PC-9 (cell line): ENCODE measurements at regions not wholly inside any gene's neighbourhood (a gene's known extent, or its start where the extent isn't known, plus 50 kb on each side); places are given as distances from the start of the nearest gene placed in this dataset.

ENCODE experiments used
- BruUV-seq: library from RNA; stranded (reverse); fragments of 400-500 nt; replicated peaks from 2 replicates; lab custom pipeline; 2021; lab: Mats Ljungman, UMichigan
- CTCF ChIA-PET: fragments of 300-600 bp; sonication (Branson Sonifier 250); formaldehyde crosslinking; loops from one replicate; lab custom pipeline; 2022; ENCODE audit warnings: antibody characterized with exemption; lab: Charles Lee
- POLR2A ChIA-PET: fragments of 300-600 bp; sonication (Branson Sonifier 250); formaldehyde crosslinking; loops from one replicate; lab custom pipeline; 2022; ENCODE audit warnings: antibody characterized with exemption; ENCODE audit not compliant: unreplicated experiment; lab: Charles Lee
- DNase-seq, 2 experiments: peaks; one replicate each; pipeline versions ENCODE4 v3.0.0 to v3.0.0-alpha.2; 2015 to 2022; ENCODE audit warnings: mixed read lengths in 1 of 2
- H2AFZ ChIP-seq: fragments of 200-600 bp; sonication (generic); 2 replicates; pipeline ENCODE4 v1.8.1; 2017; ENCODE audit warnings: antibody characterized with exemption
- H3F3A ChIP-seq: fragments of 200-600 bp; sonication (generic); 2 replicates; pipeline ENCODE4 v1.8.1; 2017; ENCODE audit warnings: antibody characterized with exemption, mild to moderate bottlenecking, low read depth; ENCODE audit not compliant: insufficient read depth
- H3K27ac ChIP-seq: fragments of 200-600 bp; sonication (generic); 2 replicates; pipeline ENCODE4 v1.6.1; 2016; ENCODE audit warnings: mixed run types
- H3K27me3 ChIP-seq: fragments of 200-600 bp; sonication (generic); 2 replicates; pipeline ENCODE4 v1.6.1; 2016; ENCODE audit warnings: low read depth, mixed run types; ENCODE audit not compliant: insufficient read depth
- H3K36me3 ChIP-seq: fragments of 200-600 bp; sonication (generic); 2 replicates; pipeline ENCODE4 v1.6.1; 2016; ENCODE audit warnings: low read depth, mixed run types
- H3K4me1 ChIP-seq: fragments of 200-600 bp; sonication (generic); replicated peaks from 2 replicates; pipeline ENCODE4 v1.6.1; 2016; ENCODE audit warnings: mixed run types; ENCODE audit not compliant: insufficient read depth
- H3K4me2 ChIP-seq: fragments of 200-600 bp; sonication (generic); 2 replicates; pipeline ENCODE4 v1.6.1; 2017; ENCODE audit warnings: mixed run types
- H3K4me3 ChIP-seq: fragments of 200-600 bp; sonication (generic); 2 replicates; pipeline ENCODE4 v1.6.1; 2016; ENCODE audit warnings: mixed run types
- H3K79me2 ChIP-seq: fragments of 200-600 bp; sonication (generic); 2 replicates; pipeline ENCODE4 v1.6.1; 2017; ENCODE audit warnings: low read depth, mixed run types
- H3K9me2 ChIP-seq: fragments of 200-600 bp; sonication (generic); 2 replicates; pipeline ENCODE4 v1.8.1; 2017; ENCODE audit warnings: mild to moderate bottlenecking; ENCODE audit not compliant: insufficient read depth
- H3K9me3 ChIP-seq: fragments of 200-600 bp; sonication (generic); 2 replicates; pipeline ENCODE4 v1.8.1; 2016; ENCODE audit warnings: low read depth; ENCODE audit not compliant: insufficient read depth
- H4K20me1 ChIP-seq: fragments of 200-600 bp; sonication (generic); 2 replicates; pipeline ENCODE4 v1.8.1; 2017; ENCODE audit not compliant: insufficient read depth
- CTCF ChIP-seq: fragments of 200-600 bp; sonication (generic); conservative IDR thresholded peaks from 2 replicates; pipeline ENCODE4 v1.6.1; 2017; ENCODE audit warnings: mixed run types, antibody characterized with exemption, mild to moderate bottlenecking, moderate library complexity
- EZH2 ChIP-seq: fragments of 200-600 bp; sonication (generic); IDR thresholded peaks from 2 replicates; pipeline ENCODE4 v1.8.0; 2017; ENCODE audit warnings: antibody characterized with exemption, low read depth
- intact Hi-C: fragments of 100-400 bp; cut with micrococcal nuclease; formaldehyde crosslinking; loops from one replicate; pipeline ENCODE4 v1.10.0; 2022; ENCODE audit not compliant: unreplicated experiment

- Histone ChIP-seq H3K4me1 (no peaks in the 10 kb centered on the region), H2AFZ (no peak overlapping the region), H3K27me3 (no peaks in the 10 kb centered on the region), H4K20me1 (no peaks in the 10 kb centered on the region), H3K36me3 (no peaks in the 10 kb centered on the region), H3K79me2 (no peaks in the 10 kb centered on the region), H3K4me2 (no peak overlapping the region), H3K9me3 (no peaks in the 10 kb centered on the region), H3K27ac (no peak overlapping the region), H3F3A (no peaks in the 10 kb centered on the region), H3K4me3 (no peak overlapping the region), H3K9me2 (no peaks in the 10 kb centered on the region)
- CTCF ChIA-PET = no interaction called here
- intact Hi-C loops = no loop called here
- DNase-seq = peak in 1 of 2 experiments; percentile 2
- no peak for TF ChIP-seq EZH2
- no peak for TF ChIP-seq CTCF
- BruUV-seq = no TSS peak
- POLR2A ChIA-PET = interaction anchor here (0.6 kb wide), 2 partner anchors 42 to 175 kb away, joined by 3 to 5 read pairs; no protein-coding TSS in a partner anchor
These were observed 220.4 kb downstream of the ATP23 start for GRCh38 chr12:58161773-58162172.

- no peaks in the 10 kb centered on the region for H3K36me3 ChIP-seq
- H2AFZ ChIP-seq = no peak overlapping the region
- no peaks in the 10 kb centered on the region for H3K79me2 ChIP-seq
- H3K27me3 ChIP-seq = no peaks in the 10 kb centered on the region
- no peak overlapping the region for H3K4me2 ChIP-seq
- no peak overlapping the region for H3K27ac ChIP-seq
- DNase-seq = no peak
- intact Hi-C loops = loop anchor here (1.0 kb wide), 1 partner anchor 21 kb away; no protein-coding TSS in a partner anchor
- POLR2A ChIA-PET = interaction anchor here (0.7 kb wide), 1 partner anchor 1214 kb away, joined by 3 read pairs; no protein-coding TSS in a partner anchor
- CTCF ChIA-PET = no interaction called here
- no peaks in the 10 kb centered on the region for H4K20me1 ChIP-seq
- no TSS peak for BruUV-seq
- TF ChIP-seq EZH2 (no peak), CTCF (no peak)
- no peak overlapping the region for H3K4me3 ChIP-seq
- no peaks in the 10 kb centered on the region for H3K4me1 ChIP-seq
- H3F3A ChIP-seq = no peaks in the 10 kb centered on the region
- no peaks in the 10 kb centered on the region for H3K9me3 ChIP-seq
- H3K9me2 ChIP-seq = no peaks in the 10 kb centered on the region
These were observed 221.7 kb downstream of the ATP23 start for GRCh38 chr12:58163021-58163420.

- BruUV-seq = no TSS peak
- ChIA-PET CTCF (no interaction called here), POLR2A (no interaction called here)
- Histone ChIP-seq H4K20me1 (no peaks in the 10 kb centered on the region), H3K27ac (no peak overlapping the region), H3K79me2 (no peaks in the 10 kb centered on the region), H3K9me3 (no peaks in the 10 kb centered on the region), H3K4me2 (no peak overlapping the region), H3K4me3 (no peak overlapping the region), H3K4me1 (no peaks in the 10 kb centered on the region), H3K9me2 (no peaks in the 10 kb centered on the region), H3K36me3 (no peaks in the 10 kb centered on the region), H3F3A (no peaks in the 10 kb centered on the region), H3K27me3 (no peaks in the 10 kb centered on the region), H2AFZ (no peak overlapping the region)
- intact Hi-C loops = no loop called here
- TF ChIP-seq CTCF = no peak
- TF ChIP-seq EZH2 = no peak
- DNase-seq = no peak
These were observed 225.3 kb downstream of the ATP23 start for GRCh38 chr12:58166643-58167042.
